Psoas muscle (tissue), 7 donors: ENCODE measurements at regions not wholly inside any gene's neighbourhood (a gene's known extent, or its start where the extent isn't known, plus 50 kb on each side); places are given as distances from the start of the nearest gene placed in this dataset.

Source experiments
- ATAC-seq, 4 donors: fragments of 200-7000 bp; cut with Tn5 transposase; one replicate each; pipeline ENCODE4 v1.9.1; 2020; ENCODE audit warnings: moderate library complexity in 3 of 4, mild to moderate bottlenecking in 2 of 4
- DNase-seq, 2 donors: peaks; one replicate each; pipeline ENCODE4 v3.0.0-alpha.2; 2020
- H3K27ac ChIP-seq: fragments of 200-600 bp; one replicate; pipeline ENCODE4 v1.8.0; 2022
- H3K27me3 ChIP-seq, 3 donors: fragments of 200-600 bp in 1 of 3; one replicate each; pipeline versions ENCODE4 v1.6.1 to v1.8.0; 2013 to 2022; ENCODE audit warnings: low read length in 2 of 3, mild to moderate bottlenecking in 2 of 3, moderate library complexity in 1 of 3; ENCODE audit not compliant: insufficient read depth in 3 of 3
- H3K36me3 ChIP-seq, 2 donors: fragments of 200-600 bp in 1 of 2; one replicate each; pipeline versions ENCODE4 v1.6.1 to v1.8.0; 2013 to 2022; ENCODE audit warnings: low read depth in 1 of 2, mild to moderate bottlenecking in 1 of 2, moderate library complexity in 1 of 2; ENCODE audit not compliant: insufficient read depth in 1 of 2
- H3K4me1 ChIP-seq: fragments of 200-600 bp; one replicate; pipeline ENCODE4 v1.8.0; 2022
- H3K4me3 ChIP-seq: fragments of 200-600 bp; one replicate; pipeline ENCODE4 v1.8.0; 2022; ENCODE audit warnings: mild to moderate bottlenecking
- H3K9me3 ChIP-seq: fragments of 200-600 bp; one replicate; pipeline ENCODE4 v1.8.0; 2022
- CTCF ChIP-seq: fragments of 200-600 bp; IDR thresholded peaks from one replicate; pipeline ENCODE4 v1.8.0; 2022; ENCODE audit warnings: antibody characterized with exemption
- WGBS, 3 donors: extraction: QIAGEN DNeasy Blood & Tissue Kit; methylation state at CpG; one replicate each; pipeline versions ENCODE4 v1.1.6 to v1.1.7; 2013; 5-methylcytosine and 5-hydroxymethylcytosine counted together
- intact Hi-C, 2 donors: fragments of 100-400 bp; cut with DNase I; formaldehyde crosslinking; loops; one replicate each; pipeline versions ENCODE4 v1.11.0 to v1.14.2; 2022
- donor health status: healthy with polysubstance abuse.
- donor health status: DM: no; HTN: no; CAD: no; lungs with moderate emphysema.
- donor health status: Bipolar disorder and iron deficiency.
- donor health status: healthy.
- donor health status: DM: yes; HTN: yes; CAD: no.
- donor health status: DM: no; HTN: no; CAD: no.
- donor health status: DM: yes; HTN: yes; CAD: no.

DNA sequence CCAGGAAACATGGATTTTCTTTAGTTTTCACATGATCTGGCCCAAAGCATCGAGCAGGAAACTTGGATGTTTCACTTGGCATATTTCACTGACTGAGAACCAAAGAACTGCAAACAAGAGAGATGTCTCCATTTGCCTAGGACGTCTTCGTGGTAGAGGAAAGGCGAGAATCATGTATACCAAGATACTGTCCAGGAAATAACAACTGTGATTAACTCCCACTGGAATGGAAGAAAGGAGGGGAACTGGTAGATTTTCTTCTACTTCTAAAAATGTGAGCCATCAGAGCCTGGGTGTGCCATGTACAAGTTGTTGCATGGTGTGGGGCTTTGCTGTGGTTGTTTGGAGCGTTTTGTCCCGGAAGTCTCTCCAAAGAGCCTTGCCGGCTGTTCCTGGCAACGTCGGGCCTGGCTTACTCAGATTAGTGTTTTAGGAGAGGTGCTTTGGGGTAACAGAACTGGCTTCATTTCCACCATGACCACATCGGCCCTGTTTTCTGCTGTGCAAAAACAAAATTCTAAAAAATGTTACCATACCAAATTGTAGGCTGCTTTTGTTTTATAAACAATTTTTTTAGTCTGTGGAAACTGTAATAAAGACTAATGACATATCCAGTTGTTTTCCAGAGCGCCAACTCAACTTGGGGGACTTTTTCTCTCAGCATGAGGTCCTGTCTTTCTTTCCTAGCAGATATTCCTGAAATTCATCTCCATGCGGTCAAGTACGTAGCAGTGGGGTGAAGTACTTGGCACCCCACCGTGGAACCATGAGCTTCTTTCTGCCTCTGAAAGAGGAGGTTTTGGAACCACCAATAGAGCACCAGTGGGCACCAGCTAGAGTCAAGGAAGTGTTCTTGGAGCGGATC is 118.3 kb downstream of the TM2D1 start:
- peaks cover 0 to 3% (median 0%) of the 10 kb centered on the region in 3 donors for H3K27me3 ChIP-seq
- peak; percentile 81 to 90 for DNase-seq
- intact Hi-C loops: no loop called here

DNA sequence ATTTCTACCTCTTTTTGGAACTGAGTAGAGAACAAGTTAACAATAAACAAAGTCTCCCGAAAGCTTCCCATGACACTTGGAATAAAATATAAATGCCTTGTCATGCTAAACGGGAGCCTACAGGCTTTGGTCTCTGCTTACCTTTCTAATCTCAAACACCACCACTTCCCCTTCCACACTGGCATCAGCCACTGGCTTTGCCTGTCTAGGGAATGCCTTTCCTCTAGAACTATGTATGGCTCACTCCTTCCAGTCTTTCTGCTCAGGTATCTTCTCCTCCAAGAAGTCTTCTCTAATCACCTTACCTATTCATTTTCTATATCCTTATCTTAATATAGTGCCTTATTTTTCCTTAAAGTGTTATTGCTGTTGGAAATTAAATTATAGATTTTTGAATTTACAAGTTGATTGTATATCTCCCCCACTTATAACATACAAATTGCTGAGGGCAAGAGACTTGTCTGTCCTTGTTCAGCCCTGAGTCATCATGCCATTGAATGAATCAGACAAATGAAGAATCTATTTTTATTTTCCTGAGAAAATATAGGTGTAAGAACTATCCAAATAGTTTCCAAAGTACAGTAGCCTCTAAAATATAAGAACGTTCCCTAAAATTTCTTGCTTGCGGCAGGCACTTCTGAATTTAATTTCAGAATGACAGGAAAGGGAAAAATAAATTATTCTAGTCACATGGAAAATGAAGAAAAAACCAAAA is 119.2 kb downstream of the TM2D1 start:
- no peak for TF ChIP-seq CTCF
- intact Hi-C loops: no loop called here

More for the DNA sequence above, 118.3 kb downstream of the TM2D1 start:
- peak; percentile 52 to 90 (median 80) for ATAC-seq
- no peak overlapping the region for H3K4me3 ChIP-seq
- H3K36me3 ChIP-seq: no peaks in the 10 kb centered on the region
- H3K4me1 ChIP-seq: no peaks in the 10 kb centered on the region
- H3K27ac ChIP-seq: peak overlapping the region; percentile 38
- no peaks in the 10 kb centered on the region for H3K9me3 ChIP-seq
- WGBS, 3 donors: 27 to 45% (median 32%) methylated on average over 15 of the region's 15 CpGs
- no peak for TF ChIP-seq CTCF

GRCh38 chr1:61604684-61605083 is 120.3 kb downstream of the TM2D1 start:
- H3K27ac ChIP-seq: no peak overlapping the region
- no peaks in the 10 kb centered on the region for H3K36me3 ChIP-seq
- no peak overlapping the region for H3K4me3 ChIP-seq
- no peak for ATAC-seq
- peaks cover 0 to 3% (median 0%) of the 10 kb centered on the region in 3 donors for H3K27me3 ChIP-seq
- H3K4me1 ChIP-seq: no peaks in the 10 kb centered on the region
- 67 to 76% (median 69%) methylated on average over 1 of the region's 1 CpG for WGBS, 3 donors
- no peaks in the 10 kb centered on the region for H3K9me3 ChIP-seq
- no peak for DNase-seq
- TF ChIP-seq CTCF: no peak
- intact Hi-C loops: no loop called here

More for the DNA sequence above, 119.2 kb downstream of the TM2D1 start:
- ATAC-seq (peak in 2 of 4 donors; percentile 49 to 51), DNase-seq (no peak)
- 47 to 67% (median 49%) methylated on average over 4 of the region's 4 CpGs for WGBS, 3 donors
- H3K9me3 ChIP-seq: no peaks in the 10 kb centered on the region
- H3K4me1 ChIP-seq: no peaks in the 10 kb centered on the region
- H3K36me3 ChIP-seq: no peaks in the 10 kb centered on the region
- H3K4me3 ChIP-seq: no peak overlapping the region
- no peak overlapping the region for H3K27ac ChIP-seq
- H3K27me3 ChIP-seq: peaks cover 0 to 3% (median 0%) of the 10 kb centered on the region in 3 donors

DNA sequence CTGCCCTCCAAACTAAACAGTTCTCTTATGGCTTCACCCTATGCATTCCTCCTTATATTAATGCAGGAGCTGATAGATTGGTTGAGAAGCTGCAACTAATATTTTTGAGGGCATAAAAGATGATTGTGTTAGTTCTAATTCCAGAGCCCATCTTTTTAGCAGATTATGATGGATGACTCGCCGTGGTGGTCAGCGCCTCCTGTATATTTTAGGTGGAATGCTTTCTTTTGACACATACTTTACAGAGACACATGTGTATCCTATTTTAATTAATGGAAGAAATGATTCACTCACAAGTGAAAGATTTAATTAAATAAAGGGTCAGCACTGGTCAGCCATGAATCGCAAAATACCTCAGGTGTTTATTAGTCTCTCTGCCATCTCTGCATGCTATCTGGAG is 120.7 kb downstream of the TM2D1 start:
- DNase-seq (no peak), ATAC-seq (no peak)
- TF ChIP-seq CTCF: no peak
- Histone ChIP-seq H3K27me3 (peaks cover 0 to 3% (median 0%) of the 10 kb centered on the region in 3 donors), H3K9me3 (no peaks in the 10 kb centered on the region), H3K4me1 (no peaks in the 10 kb centered on the region), H3K4me3 (no peak overlapping the region), H3K27ac (no peak overlapping the region), H3K36me3 (no peaks in the 10 kb centered on the region)
- intact Hi-C loops: no loop called here
- WGBS, 3 donors: 95 to 96% (median 96%) methylated on average over 4 of the region's 4 CpGs
